ENCODE measurements at regions not wholly inside any gene's neighbourhood (a gene's known extent, or its start where the extent isn't known, plus 50 kb on each side); places are given as distances from the start of the nearest gene placed in this dataset.

GRCh38 chr15:95713324-95713723 lies 617.2 kb upstream of the NR2F2 start:
- H3K27me3 ChIP-seq (ENCODE audit: control insufficient read depth, insufficient read depth, low read length), result no peaks in the 10 kb centered on the region

GRCh38 chr15:95715116-95715903 lies 615.2 kb upstream of the NR2F2 start:
- no peak overlapping the region for H3K9ac ChIP-seq (ENCODE audit: low read length)
- no peaks in the 10 kb centered on the region for H3K4me1 ChIP-seq (ENCODE audit: control insufficient read depth, insufficient read depth, low read length)
- H3K36me3 ChIP-seq (ENCODE audit: control insufficient read depth, insufficient read depth, low read length), result no peaks in the 10 kb centered on the region
- no peaks in the 10 kb centered on the region for H3K9me3 ChIP-seq (ENCODE audit: control insufficient read depth, low read length)
- H3K4me3 ChIP-seq (ENCODE audit: low read length), result no peak overlapping the region
- H3K27me3 ChIP-seq (ENCODE audit: control insufficient read depth, insufficient read depth, low read length), result no peaks in the 10 kb centered on the region

More at GRCh38 chr15:95713324-95713723, 617.2 kb upstream of the NR2F2 start:
- no peaks in the 10 kb centered on the region for H3K4me1 ChIP-seq (ENCODE audit: control insufficient read depth, insufficient read depth, low read length)
- no peaks in the 10 kb centered on the region for H3K9me3 ChIP-seq (ENCODE audit: control insufficient read depth, low read length)
- no peaks in the 10 kb centered on the region for H3K36me3 ChIP-seq (ENCODE audit: control insufficient read depth, insufficient read depth, low read length)
- H3K9ac ChIP-seq (ENCODE audit: low read length), result no peak overlapping the region
- no peak overlapping the region for H3K4me3 ChIP-seq (ENCODE audit: low read length)

DNA sequence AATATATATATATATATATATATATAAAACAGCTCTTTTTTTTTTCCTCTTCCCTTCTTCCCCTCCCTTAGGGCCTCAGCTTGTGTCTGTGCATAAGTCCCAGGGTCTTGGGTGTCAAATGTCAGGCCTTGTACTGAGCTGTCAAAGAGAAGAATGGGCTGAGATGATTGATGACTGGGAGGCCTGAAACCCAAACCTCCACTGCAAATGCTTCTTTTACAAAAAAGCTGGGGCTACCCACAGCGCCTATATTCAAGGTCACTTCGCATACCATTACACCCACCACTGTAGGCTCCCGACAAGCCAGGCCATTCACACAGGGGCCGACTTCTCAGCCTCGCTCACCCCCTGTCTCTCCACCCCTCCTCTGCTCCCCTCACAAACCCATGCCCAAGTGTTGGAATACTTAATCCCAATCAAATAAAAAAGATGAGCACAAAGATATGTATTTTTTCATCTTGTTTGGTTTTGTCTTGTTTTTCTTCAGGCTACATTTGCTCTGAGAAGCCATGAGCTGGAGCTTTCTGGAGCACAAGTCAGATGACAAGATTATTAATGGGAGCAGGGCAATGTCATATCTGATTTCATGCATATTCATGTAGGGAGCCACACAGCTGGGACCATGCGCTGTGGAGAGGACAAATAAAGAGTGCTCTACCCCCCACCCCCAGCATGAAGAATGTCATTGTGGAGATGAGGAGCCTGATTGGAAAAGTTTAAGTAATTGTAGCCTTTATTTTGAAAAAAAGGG lies 614.4 kb upstream of the NR2F2 start:
- Histone ChIP-seq H3K4me1 (ENCODE audit: control insufficient read depth, insufficient read depth, low read length) (no peaks in the 10 kb centered on the region), H3K9ac (ENCODE audit: low read length) (no peak overlapping the region), H3K9me3 (ENCODE audit: control insufficient read depth, low read length) (no peaks in the 10 kb centered on the region), H3K27me3 (ENCODE audit: control insufficient read depth, insufficient read depth, low read length) (no peaks in the 10 kb centered on the region), H3K4me3 (ENCODE audit: low read length) (no peak overlapping the region), H3K36me3 (ENCODE audit: control insufficient read depth, insufficient read depth, low read length) (no peaks in the 10 kb centered on the region)

DNA sequence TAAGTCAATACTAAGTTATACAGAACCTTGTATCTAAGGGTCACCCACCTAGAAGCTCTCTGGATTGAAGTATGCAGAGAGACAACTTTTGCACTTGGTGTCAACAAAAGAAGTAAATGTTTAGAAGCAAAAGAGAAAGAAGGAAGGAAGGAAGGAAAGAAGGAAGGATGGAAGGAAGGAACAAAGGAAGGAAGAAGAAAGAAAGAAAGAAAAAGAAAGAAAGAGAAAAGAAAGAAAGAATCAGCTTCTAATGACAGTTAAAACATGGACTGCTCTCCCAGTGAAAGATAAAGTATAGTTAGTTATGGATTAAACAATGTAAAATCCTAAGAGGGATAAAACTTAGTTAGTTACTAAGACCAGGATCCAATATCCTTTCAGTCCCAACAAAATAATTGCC lies 613.8 kb upstream of the NR2F2 start:
- no peaks in the 10 kb centered on the region for H3K36me3 ChIP-seq (ENCODE audit: control insufficient read depth, insufficient read depth, low read length)
- no peak overlapping the region for H3K9ac ChIP-seq (ENCODE audit: low read length)
- H3K4me3 ChIP-seq (ENCODE audit: low read length), result no peak overlapping the region
- H3K9me3 ChIP-seq (ENCODE audit: control insufficient read depth, low read length), result no peaks in the 10 kb centered on the region
- H3K27me3 ChIP-seq (ENCODE audit: control insufficient read depth, insufficient read depth, low read length), result no peaks in the 10 kb centered on the region
- H3K4me1 ChIP-seq (ENCODE audit: control insufficient read depth, insufficient read depth, low read length), result no peaks in the 10 kb centered on the region

DNA sequence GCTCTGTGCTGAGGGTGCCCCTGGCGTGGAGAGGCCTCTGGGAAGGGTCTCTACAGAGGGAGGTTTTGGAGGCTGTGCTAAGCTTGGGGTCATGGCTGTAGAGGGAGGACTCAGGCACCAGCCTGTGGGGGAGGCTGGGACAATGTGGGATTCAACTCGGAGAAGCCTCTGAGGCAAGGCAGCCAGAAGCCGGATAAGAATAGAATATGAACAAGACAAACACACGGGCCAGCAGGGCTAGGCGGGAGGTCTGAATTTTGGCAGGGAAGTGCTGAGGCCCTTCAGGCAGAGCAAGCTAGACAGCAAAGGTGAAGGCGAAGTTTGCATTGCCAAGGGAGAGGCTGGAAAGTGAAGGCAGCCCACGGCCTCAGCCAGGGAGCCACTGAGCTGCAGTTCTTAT lies 612.1 kb upstream of the NR2F2 start:
- no peak overlapping the region for H3K9ac ChIP-seq (ENCODE audit: low read length)
- H3K4me1 ChIP-seq (ENCODE audit: control insufficient read depth, insufficient read depth, low read length), result no peaks in the 10 kb centered on the region
- H3K4me3 ChIP-seq (ENCODE audit: low read length), result no peak overlapping the region
- H3K27me3 ChIP-seq (ENCODE audit: control insufficient read depth, insufficient read depth, low read length), result no peaks in the 10 kb centered on the region
- no peaks in the 10 kb centered on the region for H3K36me3 ChIP-seq (ENCODE audit: control insufficient read depth, insufficient read depth, low read length)
- no peaks in the 10 kb centered on the region for H3K9me3 ChIP-seq (ENCODE audit: control insufficient read depth, low read length)

GRCh38 chr15:95724908-95725633 lies 605.4 kb upstream of the NR2F2 start:
- Histone ChIP-seq H3K4me3 (ENCODE audit: low read length) (no peak overlapping the region), H3K4me1 (ENCODE audit: control insufficient read depth, insufficient read depth, low read length) (no peaks in the 10 kb centered on the region), H3K9ac (ENCODE audit: low read length) (no peak overlapping the region), H3K27me3 (ENCODE audit: control insufficient read depth, insufficient read depth, low read length) (no peaks in the 10 kb centered on the region), H3K36me3 (ENCODE audit: control insufficient read depth, insufficient read depth, low read length) (no peaks in the 10 kb centered on the region), H3K9me3 (ENCODE audit: control insufficient read depth, low read length) (no peaks in the 10 kb centered on the region)

GRCh38 chr15:95726891-95727290 lies 603.6 kb upstream of the NR2F2 start:
- Histone ChIP-seq H3K4me3 (ENCODE audit: low read length) (no peak overlapping the region), H3K27me3 (ENCODE audit: control insufficient read depth, insufficient read depth, low read length) (no peaks in the 10 kb centered on the region), H3K36me3 (ENCODE audit: control insufficient read depth, insufficient read depth, low read length) (no peaks in the 10 kb centered on the region), H3K9me3 (ENCODE audit: control insufficient read depth, low read length) (no peaks in the 10 kb centered on the region), H3K4me1 (ENCODE audit: control insufficient read depth, insufficient read depth, low read length) (no peaks in the 10 kb centered on the region), H3K9ac (ENCODE audit: low read length) (no peak overlapping the region)

DNA sequence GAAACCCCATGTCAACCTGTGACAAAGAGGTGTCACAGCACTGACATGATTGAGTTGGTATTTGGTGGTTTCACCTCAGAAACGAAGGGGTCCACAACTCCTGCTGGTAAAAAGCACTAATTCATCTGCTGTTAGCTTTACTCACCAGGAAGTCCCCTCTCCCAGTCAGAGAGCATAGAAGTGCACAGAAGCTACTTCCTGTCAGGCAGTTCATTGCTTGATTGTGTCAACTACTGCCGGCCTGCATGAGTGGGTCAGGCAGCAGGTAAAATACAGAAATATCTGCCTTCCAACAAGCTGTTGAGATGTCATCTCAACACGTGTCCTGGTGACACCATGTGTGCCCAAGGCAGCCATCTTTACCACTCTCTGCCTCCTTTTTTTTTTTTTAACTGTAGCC lies 596.6 kb upstream of the NR2F2 start:
- no peaks in the 10 kb centered on the region for H3K36me3 ChIP-seq (ENCODE audit: control insufficient read depth, insufficient read depth, low read length)
- H3K4me3 ChIP-seq (ENCODE audit: low read length), result no peak overlapping the region
- H3K4me1 ChIP-seq (ENCODE audit: control insufficient read depth, insufficient read depth, low read length), result no peaks in the 10 kb centered on the region
- no peak overlapping the region for H3K9ac ChIP-seq (ENCODE audit: low read length)
- no peaks in the 10 kb centered on the region for H3K9me3 ChIP-seq (ENCODE audit: control insufficient read depth, low read length)
- H3K27me3 ChIP-seq (ENCODE audit: control insufficient read depth, insufficient read depth, low read length), result no peaks in the 10 kb centered on the region

GRCh38 chr15:95734422-95735316 lies 595.8 kb upstream of the NR2F2 start:
- H3K9ac ChIP-seq (ENCODE audit: low read length), result no peak overlapping the region
- no peaks in the 10 kb centered on the region for H3K36me3 ChIP-seq (ENCODE audit: control insufficient read depth, insufficient read depth, low read length)
- no peaks in the 10 kb centered on the region for H3K9me3 ChIP-seq (ENCODE audit: control insufficient read depth, low read length)
- no peak overlapping the region for H3K4me3 ChIP-seq (ENCODE audit: low read length)
- no peaks in the 10 kb centered on the region for H3K27me3 ChIP-seq (ENCODE audit: control insufficient read depth, insufficient read depth, low read length)
- H3K4me1 ChIP-seq (ENCODE audit: control insufficient read depth, insufficient read depth, low read length), result no peaks in the 10 kb centered on the region

- H3K9ac ChIP-seq (ENCODE audit: low read length), result no peak overlapping the region
- H3K9me3 ChIP-seq (ENCODE audit: control insufficient read depth, low read length), result no peaks in the 10 kb centered on the region
- no peak overlapping the region for H3K4me3 ChIP-seq (ENCODE audit: low read length)
- H3K27me3 ChIP-seq (ENCODE audit: control insufficient read depth, insufficient read depth, low read length), result no peaks in the 10 kb centered on the region
- no peaks in the 10 kb centered on the region for H3K4me1 ChIP-seq (ENCODE audit: control insufficient read depth, insufficient read depth, low read length)
- no peaks in the 10 kb centered on the region for H3K36me3 ChIP-seq (ENCODE audit: control insufficient read depth, insufficient read depth, low read length)
Measured at GRCh38 chr15:95737060-95737459, 593.4 kb upstream of the NR2F2 start.

DNA sequence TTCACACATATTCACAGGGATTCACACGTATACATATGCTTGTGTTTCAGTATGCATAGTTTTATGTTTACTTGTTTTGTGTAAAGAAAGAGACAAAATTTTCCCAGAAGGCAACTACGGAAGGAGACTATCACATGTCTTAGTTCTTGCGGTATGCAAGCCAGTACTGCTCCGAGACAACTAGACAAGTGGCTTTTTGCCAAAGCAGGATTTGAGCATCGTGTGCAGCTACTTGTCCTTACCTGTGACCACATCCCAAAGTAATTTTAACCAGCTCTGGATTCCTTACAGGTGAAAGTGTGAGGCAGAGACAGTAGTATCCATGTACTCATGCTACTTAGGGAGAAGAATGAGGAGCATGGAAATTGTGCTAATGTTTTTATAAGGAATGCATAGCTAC lies 591.4 kb upstream of the NR2F2 start:
- Histone ChIP-seq H3K4me3 (ENCODE audit: low read length) (no peak overlapping the region), H3K27me3 (ENCODE audit: control insufficient read depth, insufficient read depth, low read length) (no peaks in the 10 kb centered on the region), H3K9ac (ENCODE audit: low read length) (no peak overlapping the region), H3K4me1 (ENCODE audit: control insufficient read depth, insufficient read depth, low read length) (no peaks in the 10 kb centered on the region), H3K9me3 (ENCODE audit: control insufficient read depth, low read length) (no peaks in the 10 kb centered on the region), H3K36me3 (ENCODE audit: control insufficient read depth, insufficient read depth, low read length) (no peaks in the 10 kb centered on the region)

Data from mucosa of stomach (tissue), 1 donor.